GM19455 (cell line): ENCODE measurements at regions not wholly inside any gene's neighbourhood (a gene's known extent, or its start where the extent isn't known, plus 50 kb on each side); places are given as distances from the start of the nearest gene placed in this dataset.

Experiments
- ATAC-seq: cut with Tn5 transposase; IDR thresholded peaks from one replicate; pipeline ENCODE4 v1.9.1; 2021; ENCODE audit not compliant: unreplicated experiment

DNA sequence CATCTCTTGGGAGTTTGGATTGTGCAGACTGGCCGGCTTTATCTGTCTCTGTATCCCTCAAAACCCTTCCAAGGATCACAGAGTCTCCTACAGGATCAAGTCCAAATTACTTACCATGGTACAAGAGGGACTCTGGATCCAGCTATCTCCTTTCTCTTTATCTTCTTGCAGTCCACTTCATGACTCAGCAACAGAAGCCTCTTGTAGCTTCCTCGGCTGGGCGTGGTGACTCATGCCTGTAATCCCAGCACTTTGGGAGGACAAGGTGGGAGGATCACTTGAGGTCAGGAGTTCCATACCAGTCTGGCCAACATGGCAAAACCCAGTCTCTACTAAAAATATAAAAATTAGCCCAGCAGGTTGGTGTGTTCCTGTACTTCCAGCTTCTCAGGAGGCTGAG, 189.7 kb downstream of the BCAT1 start:
- ATAC-seq = no peak

DNA sequence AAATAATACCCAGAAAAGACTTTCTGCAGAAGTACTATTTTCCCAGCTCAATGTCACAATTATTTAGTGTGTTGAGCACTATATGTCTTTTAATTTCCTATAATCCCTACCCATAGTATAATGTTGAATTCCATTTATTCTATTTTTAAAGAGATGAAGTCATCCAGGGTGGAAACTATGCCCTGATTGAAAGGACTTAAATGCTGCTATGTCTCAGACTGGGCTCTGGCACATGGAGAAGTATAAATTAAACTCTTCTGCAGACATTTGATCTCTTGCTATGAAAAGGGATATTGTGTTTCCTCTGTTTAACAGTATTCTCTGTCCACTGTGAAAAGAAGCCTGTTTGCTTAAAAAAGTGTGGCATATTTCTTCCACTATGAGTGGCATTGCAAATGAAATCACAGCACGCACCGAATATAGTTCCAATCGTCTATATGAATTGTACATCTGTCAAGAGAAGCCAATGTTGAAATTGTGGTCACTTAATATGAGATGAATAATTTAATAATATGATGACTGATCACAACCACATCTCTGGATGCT, 192.3 kb downstream of the BCAT1 start:
- no peak for ATAC-seq

DNA sequence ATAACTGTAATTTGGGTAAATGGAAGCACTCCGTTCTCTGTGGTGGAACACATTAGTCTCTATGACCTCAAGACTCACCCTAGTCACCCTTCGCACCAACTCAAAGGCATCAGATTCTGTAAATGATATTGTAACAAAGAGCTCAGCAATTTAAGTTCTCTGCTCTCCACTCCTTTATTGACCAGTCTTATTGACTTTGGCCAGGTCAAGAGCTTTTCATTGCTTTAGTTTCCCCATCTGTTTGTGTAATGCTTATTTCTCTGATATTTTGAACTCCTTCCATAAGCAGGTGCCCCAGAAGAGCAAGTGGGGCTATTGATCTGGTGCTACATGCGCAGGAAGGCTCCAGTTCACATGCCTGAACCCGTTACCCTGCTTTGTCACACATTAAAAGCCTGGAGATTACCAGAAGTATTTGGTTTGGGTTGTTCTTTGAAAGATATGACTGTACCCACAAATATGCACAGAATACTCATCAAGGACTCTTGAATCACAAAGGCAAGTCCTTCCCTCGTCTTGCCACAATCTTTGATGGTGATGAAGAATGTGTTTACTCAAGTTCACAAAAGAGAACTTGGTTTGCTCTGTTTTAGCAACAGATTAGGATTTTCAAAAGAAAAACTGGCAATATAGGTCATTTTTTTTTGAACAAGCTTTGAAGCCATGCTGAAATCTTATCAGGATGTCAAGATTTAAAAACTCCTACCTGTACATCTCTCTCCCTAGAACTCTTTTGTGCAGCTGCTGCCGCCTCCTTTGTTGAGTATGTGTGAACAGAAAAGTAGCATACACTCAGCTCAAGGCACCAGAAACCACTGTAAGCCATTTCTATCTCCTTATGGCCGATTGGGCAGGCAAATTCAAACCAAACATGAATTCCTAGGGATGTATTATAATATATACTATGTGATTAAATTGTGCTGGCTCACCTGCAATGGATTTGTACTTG, 193.9 kb downstream of the BCAT1 start:
- no peak for ATAC-seq

DNA sequence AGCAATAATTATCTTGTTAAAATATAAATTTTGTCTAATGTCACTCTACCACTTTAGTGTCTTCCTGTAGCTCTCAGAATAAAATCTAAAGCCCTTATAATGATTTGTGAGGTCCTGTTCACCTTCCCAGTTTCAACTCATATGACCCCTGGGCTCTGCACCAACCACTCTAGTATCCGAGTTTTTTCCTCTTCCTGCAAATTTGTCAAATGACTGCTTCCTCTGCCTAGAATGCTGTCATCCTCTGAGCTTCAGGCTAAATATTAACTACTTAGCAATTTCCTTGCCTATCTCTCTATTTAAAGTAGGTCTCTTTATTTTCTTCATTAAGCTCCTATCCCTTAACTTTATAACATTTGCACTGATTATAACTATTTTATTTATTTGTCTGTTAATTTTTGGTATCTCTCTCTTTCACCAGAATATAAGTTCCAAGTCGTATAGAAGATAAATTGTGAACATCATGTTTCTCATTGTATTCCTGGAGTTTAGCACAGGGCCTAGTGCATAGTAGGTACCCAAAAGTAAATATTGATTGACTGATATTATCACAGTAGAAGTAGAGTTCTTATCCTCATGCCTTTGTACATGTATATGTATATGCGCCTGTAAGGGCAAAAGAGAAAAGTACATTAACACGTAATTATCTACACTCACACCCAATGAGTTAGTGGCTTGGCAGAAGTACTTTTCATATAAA, 196.0 kb downstream of the BCAT1 start:
- ATAC-seq = no peak

DNA sequence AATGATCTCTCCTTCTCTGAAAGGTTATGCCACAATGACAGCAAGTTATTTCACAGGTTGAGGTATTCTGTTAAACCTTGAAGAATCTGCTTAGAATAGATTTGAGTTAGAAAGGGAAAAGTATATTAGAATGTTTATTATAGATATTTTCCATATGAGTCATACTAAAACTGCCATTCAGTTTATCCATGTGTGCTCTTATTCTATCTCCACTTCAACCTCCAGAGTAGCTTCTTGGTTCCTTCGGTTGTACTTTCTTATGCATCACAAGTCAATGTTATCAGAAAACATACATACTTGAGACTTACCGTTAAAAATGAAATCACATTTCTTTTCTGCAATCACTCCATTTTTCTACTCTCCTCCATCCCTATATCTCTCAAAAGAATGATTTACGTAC, 197.7 kb downstream of the BCAT1 start:
- no peak for ATAC-seq

DNA sequence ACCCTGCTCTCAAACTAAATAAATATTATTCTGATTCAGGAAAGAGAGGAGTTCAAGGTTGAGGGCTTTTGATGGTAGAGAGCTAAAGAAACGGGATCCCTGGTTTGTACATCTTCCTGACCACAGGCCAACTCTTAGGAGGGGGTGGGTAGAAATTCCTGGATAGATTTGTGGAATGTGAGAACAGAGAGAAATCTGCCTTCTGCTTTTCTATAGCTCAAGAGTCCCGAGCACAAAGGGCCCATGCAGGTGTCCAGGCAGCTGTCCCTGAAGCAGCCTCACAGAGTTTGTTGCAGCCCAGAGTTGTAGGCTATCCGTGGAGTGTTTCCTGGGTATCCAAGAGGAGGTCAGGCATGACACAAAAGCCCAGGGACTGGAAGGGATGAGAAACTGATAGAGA, 198.6 kb downstream of the BCAT1 start:
- no peak for ATAC-seq

DNA sequence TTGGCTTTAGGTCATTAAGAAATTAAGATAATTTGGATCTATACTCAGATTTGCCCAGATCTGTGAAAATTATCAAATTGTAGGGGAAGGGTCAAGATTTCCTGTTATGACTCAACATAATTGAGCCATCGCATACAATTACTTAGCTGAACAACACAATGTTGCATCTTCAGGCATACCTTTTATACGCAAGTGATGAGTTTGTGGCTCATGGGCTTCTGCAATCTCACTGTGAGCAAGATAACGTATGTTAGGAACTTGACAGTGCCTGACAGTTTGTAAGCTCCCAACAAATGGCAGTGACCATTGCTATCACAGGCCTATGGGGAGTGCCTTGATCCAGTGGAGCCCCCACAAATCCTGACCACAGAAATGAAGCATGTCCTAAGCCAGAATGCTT, 199.7 kb downstream of the BCAT1 start:
- no peak for ATAC-seq

DNA sequence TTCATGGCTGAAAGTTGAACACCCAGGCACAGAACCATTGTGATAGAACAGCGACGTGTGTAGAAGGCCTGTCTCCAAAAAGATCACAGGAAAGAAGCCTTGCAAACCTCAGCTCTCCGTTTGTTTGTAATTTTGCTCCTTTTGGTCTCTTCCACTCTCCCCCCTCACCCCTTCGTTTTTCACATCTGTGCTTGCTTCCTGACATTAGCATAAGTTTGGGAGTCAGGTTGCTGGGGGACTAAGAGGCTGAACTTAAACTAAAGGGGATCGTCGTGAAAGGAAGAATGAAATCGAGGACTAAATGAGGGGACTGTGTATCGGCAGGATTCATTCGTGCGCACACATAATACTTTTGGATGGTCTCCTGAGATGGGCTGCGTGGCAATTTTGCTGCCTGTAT, 200.6 kb downstream of the BCAT1 start:
- no peak for ATAC-seq

DNA sequence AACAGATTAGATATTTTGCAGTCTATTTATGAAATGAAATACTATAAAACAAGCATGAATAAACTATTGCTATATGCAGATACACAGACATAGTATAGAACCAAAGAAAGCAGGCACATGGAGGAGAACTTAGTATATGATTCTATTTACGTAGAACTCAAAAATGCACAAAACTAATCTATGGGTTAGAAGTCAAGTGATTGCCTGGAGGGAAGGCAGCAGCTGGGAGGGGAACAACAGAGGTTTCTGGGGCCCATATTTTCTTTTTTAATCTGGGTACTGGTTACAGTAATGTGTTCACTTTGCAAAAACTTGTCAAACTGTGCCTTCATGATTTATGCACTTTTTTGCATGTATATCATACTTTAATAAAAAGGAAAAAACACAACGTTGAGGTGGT, 202.0 kb downstream of the BCAT1 start:
- no peak for ATAC-seq

DNA sequence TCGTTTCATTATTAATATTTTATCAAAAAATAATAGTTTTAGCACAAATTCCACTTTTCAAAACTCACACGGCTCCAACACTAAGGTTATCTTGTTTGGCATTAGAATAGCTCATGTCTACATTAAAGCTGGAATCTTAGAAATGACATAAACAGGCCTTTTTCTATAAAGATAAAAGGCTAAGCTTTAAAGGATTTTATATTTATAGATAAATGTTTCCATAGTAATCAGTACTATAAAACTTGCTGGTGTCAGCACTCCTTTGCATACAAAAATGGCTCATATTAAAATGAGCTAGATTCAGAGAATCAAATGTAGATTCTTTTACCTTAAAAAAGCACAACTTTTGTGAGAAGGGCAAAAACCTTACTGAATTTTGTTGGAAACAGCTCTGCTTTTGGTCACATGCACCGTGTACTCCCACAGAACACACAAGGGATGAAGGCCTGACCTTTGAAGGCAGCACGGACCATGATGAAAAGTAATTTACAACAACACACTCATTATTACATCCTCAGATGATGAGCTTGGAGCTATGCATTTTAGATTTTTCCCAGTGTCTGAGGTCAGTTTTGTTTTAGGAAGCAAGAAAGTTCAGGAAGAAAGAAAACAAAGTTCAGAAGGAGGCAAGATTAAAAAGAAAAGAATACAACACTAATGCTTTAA, 202.8 kb downstream of the BCAT1 start:
- ATAC-seq = no peak

DNA sequence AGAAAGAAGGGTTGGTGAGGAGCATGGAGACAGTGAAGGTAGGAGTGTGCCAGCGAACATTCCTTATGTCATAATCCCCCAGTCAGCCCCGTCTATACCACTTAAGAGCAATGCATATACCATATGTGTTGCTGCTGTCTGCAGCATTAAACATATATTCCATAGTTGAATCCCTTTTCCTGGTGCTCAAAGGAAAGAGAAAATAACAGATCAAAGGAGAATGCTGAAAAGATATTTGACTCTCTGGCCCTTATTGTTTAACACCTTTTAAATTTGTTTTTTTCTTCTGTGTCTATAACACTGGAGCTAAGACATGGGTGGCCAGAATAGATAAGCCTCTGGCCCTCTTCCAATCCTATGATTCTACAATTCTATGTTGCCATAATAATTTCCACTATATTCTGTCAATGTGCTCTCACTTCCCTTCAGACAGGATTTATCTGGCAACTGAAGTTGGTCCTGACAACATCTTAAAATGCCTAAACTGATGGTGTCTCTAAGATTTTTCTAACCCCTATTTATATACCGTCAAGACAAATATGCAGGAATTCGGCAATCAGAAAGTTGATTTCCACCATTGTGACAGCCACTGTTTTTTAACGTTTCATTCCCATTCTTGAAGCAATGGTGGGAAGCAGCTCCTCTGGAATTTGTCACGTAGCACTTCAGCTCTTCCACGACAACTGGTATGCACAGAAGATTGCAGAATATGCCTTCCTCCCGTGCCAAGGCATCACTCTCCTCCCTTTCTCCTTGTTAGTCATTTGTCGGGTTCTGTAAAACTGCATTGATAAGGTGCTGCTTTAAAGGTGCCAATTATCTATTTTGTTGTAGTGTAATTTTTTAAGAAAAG, 204.7 kb downstream of the BCAT1 start:
- no peak for ATAC-seq

DNA sequence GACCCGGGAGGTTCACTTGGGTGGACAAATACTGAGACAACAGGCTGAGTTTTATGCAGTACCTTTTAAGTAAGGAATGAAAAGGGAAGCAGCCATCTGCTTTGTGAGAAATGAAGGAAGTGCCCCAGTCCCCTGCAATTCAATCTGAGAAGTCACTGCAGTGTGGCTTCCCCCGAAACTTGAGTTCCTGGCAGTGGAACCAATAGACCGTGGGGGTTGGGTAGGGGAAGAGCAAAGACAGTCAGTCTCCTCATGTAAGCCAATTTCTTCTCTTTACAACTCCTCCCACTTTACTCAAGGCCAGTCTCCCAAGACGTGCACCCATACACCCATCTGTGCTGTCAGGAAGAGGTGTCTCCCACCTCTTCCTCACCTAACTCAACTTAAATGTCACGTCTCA, 206.5 kb downstream of the BCAT1 start:
- ATAC-seq = peak; percentile 77

DNA sequence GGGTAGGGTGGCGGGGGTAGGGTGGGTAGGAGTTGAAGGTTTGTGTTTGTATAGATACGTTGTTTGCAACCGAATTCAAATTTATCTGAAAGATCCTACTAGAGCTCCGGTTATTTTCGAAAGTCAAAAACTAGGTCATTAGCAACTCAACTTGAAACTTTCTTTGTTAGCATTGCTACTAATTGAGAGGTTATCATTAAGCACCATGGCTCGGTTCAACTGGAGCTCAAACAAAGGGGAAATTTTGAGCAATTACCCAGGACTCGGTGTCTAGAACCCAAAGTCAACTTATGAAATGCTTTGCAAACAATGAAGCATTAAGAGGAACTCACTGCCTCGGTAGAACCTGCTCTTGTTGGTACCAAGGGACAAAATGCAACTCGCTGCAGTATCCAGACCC, 207.7 kb downstream of the BCAT1 start:
- ATAC-seq = peak; percentile 40

DNA sequence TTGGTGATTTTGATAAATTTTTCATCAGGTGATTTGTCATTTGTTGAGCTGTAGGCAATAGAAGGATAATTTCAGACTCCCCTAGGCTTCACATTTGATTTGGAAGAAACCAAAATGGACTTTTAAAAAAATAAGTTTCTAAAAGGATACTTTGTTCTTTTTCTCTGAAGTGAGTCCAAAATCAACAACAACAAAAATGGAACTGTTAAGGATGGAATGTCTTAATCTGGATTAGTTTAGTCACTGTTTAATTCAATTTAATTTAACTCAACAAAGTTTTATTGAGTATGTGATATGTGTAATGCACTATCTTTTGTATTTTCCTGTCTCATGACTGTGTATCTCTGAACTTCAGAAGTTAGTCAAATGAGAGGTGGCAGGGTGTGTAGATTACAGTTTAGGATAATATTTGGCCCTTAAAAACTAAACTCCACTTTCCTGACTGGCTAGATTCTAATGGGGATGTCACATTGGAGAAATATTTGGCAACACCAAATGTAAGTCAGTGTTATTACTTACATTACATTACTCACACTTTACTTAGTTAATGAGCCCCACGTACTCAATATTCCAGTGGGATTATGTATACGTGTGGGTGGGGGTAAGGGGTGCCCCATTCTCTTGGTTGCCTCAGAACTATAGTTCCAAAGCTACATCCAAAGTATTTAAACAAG, 209.7 kb downstream of the BCAT1 start:
- no peak for ATAC-seq

DNA sequence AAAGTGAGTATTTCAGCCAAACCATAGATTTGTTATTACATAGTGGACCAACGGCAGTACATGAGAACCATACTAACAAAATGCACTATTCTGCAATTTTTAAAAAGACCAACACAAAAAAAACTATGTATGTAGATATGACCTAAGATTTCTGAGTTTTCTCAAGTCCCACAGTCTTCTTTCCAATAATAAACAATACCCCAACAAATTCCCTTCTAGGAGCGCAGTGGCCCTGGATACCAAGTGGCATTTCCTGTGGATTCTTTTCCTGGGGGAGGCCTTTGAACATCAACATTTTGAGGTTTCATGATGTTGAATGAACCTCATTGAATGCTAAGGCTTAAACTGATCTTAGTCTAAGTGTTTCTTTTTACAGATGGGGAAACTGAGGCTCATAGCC, 210.5 kb downstream of the BCAT1 start:
- ATAC-seq = no peak

DNA sequence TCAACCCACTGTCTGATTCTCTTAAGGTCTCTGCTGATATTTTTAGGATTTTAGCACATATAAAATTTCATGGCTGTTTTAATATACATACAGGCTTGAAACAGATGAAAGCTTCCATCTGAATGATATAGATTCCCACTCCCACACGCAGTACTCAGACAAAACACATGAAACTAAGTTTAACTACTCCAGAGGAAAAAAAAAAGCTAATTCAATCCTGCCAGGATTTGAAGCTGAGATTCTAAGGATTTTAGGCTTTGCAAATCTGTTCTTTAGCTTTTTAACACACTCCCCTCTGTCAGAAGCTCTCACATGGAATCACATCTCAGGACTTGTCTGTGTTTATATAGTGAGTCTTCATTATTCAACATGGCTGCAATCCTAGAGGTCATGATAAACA, 217.3 kb downstream of the BCAT1 start:
- ATAC-seq = no peak

DNA sequence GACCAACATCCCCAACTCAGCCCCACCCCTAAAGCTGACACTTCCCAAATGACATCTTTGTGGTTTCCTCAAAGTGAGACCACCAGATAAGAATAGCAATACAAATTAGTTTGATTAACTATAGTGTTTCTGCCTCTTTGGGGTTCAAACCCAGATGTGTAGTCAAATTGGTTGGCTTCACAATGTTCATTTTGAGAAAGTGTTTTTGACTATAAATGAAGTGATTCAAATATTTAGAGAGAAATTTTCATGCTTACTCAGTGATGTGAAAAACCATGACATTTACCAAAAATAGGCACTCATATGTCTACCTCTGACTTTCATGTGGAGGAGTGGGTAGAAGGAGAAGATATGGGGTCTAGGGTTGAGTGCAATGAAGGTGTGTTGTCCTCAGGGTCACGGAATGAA, 218.4 kb downstream of the BCAT1 start:
- no peak for ATAC-seq

DNA sequence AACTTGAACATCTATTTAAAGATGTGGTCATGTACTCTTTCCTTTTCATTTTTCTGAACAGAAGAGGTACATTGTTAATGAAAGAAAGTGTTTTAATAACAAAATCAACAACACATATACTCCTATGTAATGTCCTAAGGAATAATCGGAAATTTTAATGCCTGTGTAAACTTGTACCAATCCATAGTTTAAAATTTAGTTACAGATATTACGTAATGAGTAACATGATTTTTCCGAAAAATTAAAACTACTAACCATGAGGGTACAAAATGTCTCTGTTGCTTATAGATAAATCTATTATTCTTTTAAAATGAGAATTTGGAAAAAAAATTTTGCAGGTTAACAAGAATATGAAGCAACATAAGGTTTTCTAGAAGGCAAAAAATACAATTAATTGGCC, 220.1 kb downstream of the BCAT1 start:
- no peak for ATAC-seq

DNA sequence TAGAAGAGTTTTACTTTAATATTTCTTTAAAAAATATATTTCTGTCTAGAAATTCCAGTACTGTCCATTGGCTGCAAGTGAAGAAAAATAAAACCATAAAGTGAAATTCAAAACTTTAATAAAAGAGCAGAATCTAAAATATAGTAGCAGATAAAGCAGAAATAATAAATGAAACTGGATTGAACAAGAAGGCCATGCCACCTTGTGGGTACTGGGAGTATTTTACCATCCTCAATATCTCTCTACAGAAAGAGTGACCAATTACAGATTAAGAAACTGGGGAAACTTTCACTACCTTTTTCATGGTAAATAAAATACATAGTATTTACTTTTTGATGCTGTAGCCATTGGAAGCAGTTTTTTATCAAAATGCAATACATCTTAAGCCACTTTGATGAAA, 220.5 kb downstream of the BCAT1 start:
- no peak for ATAC-seq

DNA sequence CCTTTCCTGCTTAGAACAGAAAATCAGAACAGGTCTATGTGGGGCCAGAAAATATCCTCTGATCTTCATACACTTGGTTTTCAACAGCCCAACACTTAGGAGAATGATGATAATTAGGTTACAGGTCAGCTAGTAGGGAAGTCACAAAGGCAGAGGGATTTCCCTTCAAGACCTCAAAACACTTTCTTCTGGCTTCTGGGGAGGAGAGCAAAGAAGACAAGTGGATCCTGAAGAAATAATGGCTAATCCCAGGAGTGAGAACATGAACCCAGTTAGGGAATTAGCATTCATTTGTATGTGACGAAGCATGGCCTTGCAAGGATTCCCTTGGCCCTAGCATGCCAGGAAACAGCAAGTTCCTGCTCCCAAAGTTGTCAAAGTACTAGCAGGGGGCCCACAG, 223.3 kb downstream of the BCAT1 start:
- no peak for ATAC-seq
